ENCODE measurements at regions not wholly inside any gene's neighbourhood (a gene's known extent, or its start where the extent isn't known, plus 50 kb on each side); places are given as distances from the start of the nearest gene placed in this dataset.
A peak's percentile ranks its signal among the peaks of the same experiment; 100 is the strongest.

DNA sequence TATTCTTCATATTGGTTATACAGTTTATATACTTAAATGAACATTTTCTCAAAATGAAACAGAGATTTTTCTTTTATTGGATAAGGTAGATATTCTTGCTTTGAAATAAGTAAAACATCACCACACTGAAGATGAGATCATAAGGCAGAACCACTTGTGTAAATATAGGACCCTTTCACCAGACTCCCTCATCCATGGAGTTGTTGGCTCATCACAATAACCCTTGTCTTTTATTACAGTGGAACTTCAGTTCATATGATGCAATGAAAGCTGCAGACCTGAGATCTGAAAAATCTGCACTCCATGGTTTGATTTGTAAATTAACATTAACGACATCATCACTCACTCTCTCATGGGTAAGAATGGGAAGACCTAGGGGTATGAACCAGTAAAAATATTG is 51.9 kb upstream of the DBX2 start:
- no peak for DNase-seq (ENCODE audit: low read depth)

DNA sequence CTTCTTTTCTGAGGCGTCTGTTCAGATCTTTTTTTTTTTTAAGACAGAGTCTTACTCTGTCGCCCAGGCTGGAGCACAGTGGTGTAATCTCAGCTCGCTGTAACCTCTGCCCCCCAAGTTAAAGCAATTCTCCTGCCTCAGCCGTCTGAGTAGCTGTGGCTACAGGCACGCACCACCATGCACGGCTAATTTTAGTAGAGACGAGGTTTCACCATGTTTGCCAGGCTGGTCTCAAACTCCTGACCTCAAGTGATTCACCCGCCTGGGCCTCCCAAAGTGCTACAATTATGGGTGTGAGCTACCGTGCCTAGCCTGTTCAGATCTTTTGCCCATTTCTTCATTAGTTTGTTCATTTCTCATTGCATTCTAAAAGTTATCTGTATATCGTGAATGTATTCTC is 55.1 kb upstream of the DBX2 start:
- TF ChIP-seq, protein P1, sequence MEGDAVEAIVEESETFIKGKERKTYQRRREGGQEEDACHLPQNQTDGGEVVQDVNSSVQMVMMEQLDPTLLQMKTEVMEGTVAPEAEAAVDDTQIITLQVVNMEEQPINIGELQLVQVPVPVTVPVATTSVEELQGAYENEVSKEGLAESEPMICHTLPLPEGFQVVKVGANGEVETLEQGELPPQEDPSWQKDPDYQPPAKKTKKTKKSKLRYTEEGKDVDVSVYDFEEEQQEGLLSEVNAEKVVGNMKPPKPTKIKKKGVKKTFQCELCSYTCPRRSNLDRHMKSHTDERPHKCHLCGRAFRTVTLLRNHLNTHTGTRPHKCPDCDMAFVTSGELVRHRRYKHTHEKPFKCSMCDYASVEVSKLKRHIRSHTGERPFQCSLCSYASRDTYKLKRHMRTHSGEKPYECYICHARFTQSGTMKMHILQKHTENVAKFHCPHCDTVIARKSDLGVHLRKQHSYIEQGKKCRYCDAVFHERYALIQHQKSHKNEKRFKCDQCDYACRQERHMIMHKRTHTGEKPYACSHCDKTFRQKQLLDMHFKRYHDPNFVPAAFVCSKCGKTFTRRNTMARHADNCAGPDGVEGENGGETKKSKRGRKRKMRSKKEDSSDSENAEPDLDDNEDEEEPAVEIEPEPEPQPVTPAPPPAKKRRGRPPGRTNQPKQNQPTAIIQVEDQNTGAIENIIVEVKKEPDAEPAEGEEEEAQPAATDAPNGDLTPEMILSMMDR (IDR thresholded peaks at IDR 0.05; ENCODE audit: insufficient read depth, low read depth, low read length, missing control alignments), result no peak
- DNase-seq (ENCODE audit: low read depth), result no peak
- no peak overlapping the region for H3K4me3 ChIP-seq (ENCODE audit: low read depth, low read length)

More for the DNA sequence above, 51.9 kb upstream of the DBX2 start:
- TF ChIP-seq, protein P1 (IDR thresholded peaks at IDR 0.05; ENCODE audit: insufficient read depth, low read depth, low read length, missing control alignments), result no peak
- no peak overlapping the region for H3K4me3 ChIP-seq (ENCODE audit: low read depth, low read length)

DNA sequence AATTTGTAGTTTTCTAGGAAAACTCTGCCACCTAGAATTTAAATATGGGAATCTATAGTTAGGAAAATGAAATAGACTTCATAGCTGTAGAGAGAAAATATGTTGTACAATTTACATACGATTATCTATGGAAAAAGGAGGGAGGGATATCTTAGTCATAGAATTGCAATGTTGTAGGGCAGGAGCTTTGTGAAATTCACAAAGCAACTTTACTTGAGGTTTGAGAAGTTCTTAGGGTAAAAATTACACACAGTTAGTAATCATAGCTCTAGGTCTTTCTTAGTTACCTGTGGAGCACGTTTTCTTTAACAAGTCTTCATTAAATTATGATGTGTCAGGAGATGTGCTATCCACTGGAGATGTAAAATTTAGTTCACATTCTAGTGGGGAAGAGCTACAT is 61.4 kb upstream of the DBX2 start:
- TF ChIP-seq, protein P1 (IDR thresholded peaks at IDR 0.05; ENCODE audit: insufficient read depth, low read depth, low read length, missing control alignments), result no peak
- DNase-seq (ENCODE audit: low read depth), result no peak
- H3K4me3 ChIP-seq (ENCODE audit: low read depth, low read length), result no peak overlapping the region

DNA sequence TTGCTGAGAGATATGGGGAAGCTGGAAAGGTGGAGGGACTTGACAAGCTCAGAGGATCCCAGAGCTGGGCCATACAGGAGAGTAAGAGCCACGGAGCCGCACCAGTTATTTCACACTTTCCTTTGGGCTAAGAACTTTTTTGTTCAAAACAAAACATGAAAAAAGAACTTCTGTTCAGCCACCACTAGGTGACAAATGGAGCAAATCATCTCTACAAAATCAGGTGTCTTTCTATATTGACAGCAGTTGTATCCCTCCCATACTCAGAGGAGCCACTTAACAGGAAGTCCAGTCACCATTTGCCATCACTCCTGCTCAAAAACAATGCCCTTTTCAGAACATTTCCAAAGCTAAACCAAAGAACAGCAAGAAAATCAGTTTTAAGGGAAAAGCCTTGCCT is 70.3 kb upstream of the DBX2 start:
- TF ChIP-seq, protein P1 (IDR thresholded peaks at IDR 0.05; ENCODE audit: insufficient read depth, low read depth, low read length, missing control alignments), result no peak
- DNase-seq (ENCODE audit: low read depth), result peak; percentile 19

DNA sequence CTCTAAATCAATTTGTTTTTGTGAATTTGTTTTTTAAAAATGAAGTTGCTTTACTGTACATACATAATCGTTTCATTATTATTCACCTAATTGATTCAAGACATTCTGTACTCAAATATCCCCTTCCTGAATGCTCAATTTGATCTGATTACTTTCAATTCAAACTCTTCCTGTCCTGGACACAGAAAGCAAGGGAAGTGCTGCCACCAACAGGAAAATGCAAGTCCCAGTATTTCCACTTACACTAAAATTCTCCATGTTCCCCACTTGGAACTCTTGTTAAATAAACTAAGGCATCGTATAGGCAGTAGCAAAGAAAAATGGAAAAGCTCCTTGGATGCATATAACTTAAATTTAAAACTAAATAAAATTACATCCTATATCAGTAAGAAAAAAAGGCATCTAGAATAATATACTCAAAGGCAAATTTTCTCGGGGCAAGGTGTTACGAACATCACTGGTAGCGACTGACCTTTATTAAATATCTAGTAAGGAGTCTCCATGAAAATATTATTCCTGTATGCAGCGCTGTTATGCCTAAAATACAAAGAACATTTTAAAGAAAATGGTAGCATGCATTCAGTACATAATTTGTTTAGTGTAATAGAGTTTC is 72.0 kb upstream of the DBX2 start:
- TF ChIP-seq, protein P1 (IDR thresholded peaks at IDR 0.05; ENCODE audit: insufficient read depth, low read depth, low read length, missing control alignments), result no peak
- DNase-seq (ENCODE audit: low read depth), result peak; percentile 11
- no peak overlapping the region for H3K4me3 ChIP-seq (ENCODE audit: low read depth, low read length)

More for the DNA sequence above, 70.3 kb upstream of the DBX2 start:
- no peak overlapping the region for H3K4me3 ChIP-seq (ENCODE audit: low read depth, low read length)

DNA sequence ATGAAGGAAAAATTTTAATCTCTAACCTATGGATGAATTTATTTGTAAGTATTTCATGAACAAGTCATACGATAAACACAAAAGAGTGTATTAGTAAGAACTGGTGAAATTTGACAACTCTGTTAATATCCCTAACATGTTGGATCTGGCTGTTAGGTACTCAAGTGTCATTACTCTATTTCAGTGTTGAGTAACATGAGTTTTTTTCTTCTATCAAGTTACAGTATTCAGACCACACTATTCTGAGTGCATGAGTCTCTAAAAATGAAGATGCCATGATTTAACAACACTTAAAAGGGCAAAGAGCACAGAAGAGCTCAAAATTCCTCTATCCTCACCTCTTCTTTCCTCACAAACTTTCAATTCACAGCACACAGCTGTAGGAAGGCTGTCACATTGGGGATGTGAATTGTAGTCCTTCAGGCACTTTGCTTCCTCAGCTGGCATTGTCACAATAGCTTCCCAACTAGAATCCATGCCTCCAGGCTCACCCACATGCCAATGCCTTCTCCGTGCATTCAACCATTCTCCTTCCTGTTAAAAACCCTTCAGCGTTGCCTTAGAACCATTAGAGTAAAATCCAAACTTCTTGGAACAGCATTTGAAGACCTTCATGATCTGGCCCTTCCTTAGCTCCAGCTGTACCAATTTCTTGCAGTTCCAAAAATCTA is 73.7 kb upstream of the DBX2 start:
- no peak overlapping the region for H3K4me3 ChIP-seq (ENCODE audit: low read depth, low read length)
- TF ChIP-seq, protein P1 (IDR thresholded peaks at IDR 0.05; ENCODE audit: insufficient read depth, low read depth, low read length, missing control alignments), result no peak
- DNase-seq (ENCODE audit: low read depth), result no peak
